8988T (cell line): ENCODE measurements at regions not wholly inside any gene's neighbourhood (a gene's known extent, or its start where the extent isn't known, plus 50 kb on each side); places are given as distances from the start of the nearest gene placed in this dataset.

Experiments used
- DNase-seq: peaks from one replicate; pipeline ENCODE4 v3.0.0; 2011

GRCh38 chr3:46087871-46088270, 60.6 kb upstream of the XCR1 start:
- DNase-seq, result peak; percentile 34

GRCh38 chr3:46086986-46087385, 59.7 kb upstream of the XCR1 start:
- no peak for DNase-seq

- DNase-seq, result no peak
Measured at GRCh38 chr3:46086083-46086437, 58.8 kb upstream of the XCR1 start.

- DNase-seq, result no peak
Measured at GRCh38 chr3:46085421-46086082, 58.3 kb upstream of the XCR1 start.

GRCh38 chr3:46083956-46084355, 56.7 kb upstream of the XCR1 start:
- no peak for DNase-seq

- DNase-seq, result no peak
Measured at GRCh38 chr3:46082849-46083248, 55.6 kb upstream of the XCR1 start.

- no peak for DNase-seq
Measured at GRCh38 chr3:46082021-46082420, 54.7 kb upstream of the XCR1 start.

GRCh38 chr3:46080969-46081345, 53.7 kb upstream of the XCR1 start:
- no peak for DNase-seq

- no peak for DNase-seq
Measured at GRCh38 chr3:46080124-46080968, 53.1 kb upstream of the XCR1 start.

- peak; percentile 46 for DNase-seq
Measured at GRCh38 chr3:46078712-46079400, 51.6 kb upstream of the XCR1 start.
